Endothelial cell of umbilical vein (primary cell): ENCODE measurements at regions not wholly inside any gene's neighbourhood (a gene's known extent, or its start where the extent isn't known, plus 50 kb on each side); places are given as distances from the start of the nearest gene placed in this dataset.

Source experiments
- CTCF ChIP-seq, 2 donors: IDR thresholded peaks; 1 replicate in 1 of 2; 2 replicates in 1 of 2; pipeline ENCODE4 v1.5.1; 2011; ENCODE audit warnings: low read length in 2 of 2, mild to moderate bottlenecking in 2 of 2, moderate library complexity in 2 of 2, control low read depth in 1 of 2, inconsistent platforms in 1 of 2, low read depth in 1 of 2; ENCODE audit not compliant: insufficient read depth in 1 of 2; ENCODE audit errors: extremely low read depth in 1 of 2
- EZH2 ChIP-seq: IDR thresholded peaks from 2 replicates; pipeline ENCODE4 v1.6.1; 2012; ENCODE audit warnings: borderline replicate concordance, low read depth, mild to moderate bottlenecking, moderate library complexity, low read length, inconsistent platforms; ENCODE audit not compliant: severe bottlenecking
- MYC ChIP-seq: IDR thresholded peaks from one replicate; pipeline ENCODE4 v1.6.1; 2011; ENCODE audit warnings: mild to moderate bottlenecking, low read depth, low read length

DNA sequence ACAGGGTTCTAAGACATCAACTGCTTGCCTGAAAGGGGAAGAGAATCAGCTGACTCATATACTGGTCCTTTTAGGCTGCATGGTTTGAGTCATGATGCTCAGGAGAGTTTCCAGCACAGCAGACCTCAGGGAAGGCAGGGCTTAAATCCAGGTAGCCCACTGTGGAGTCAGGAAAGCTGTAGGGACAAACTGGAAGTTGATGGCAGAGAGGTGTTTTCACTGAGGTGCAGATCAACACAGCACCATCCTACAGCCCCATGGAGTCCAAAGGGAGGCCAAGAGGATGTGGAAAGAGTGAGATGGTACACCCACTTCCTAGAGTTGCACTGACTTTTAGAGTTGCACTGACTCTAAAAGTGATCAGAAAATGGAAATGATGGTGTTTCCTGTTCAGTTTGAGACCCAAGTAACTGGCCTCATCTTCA, 252.4 kb upstream of the DUSP10 start:
- TF ChIP-seq EZH2 (no peak), MYC (no peak), CTCF (IDR thresholded peaks at IDR 0.05; ENCODE audit: extremely low read depth in 1 of 2, insufficient read depth in 1 of 2, low read depth in 1 of 2, low read length in 2 of 2) (no peak)
